IMR-90 (cell line): ENCODE measurements at regions not wholly inside any gene's neighbourhood (a gene's known extent, or its start where the extent isn't known, plus 50 kb on each side); places are given as distances from the start of the nearest gene placed in this dataset.

ENCODE experiments used
- BHLHE40 ChIP-seq: fragments of 150-350 bp; IDR thresholded peaks from 2 replicates; pipeline ENCODE4 v1.6.1; 2016; ENCODE audit warnings: mild to moderate bottlenecking, low read depth, low read length
- CHD1 ChIP-seq: IDR thresholded peaks from 2 replicates; pipeline ENCODE4 v1.6.1; 2012; ENCODE audit warnings: low read depth, low read length, improper control_type of control experiment
- CTCF ChIP-seq: conservative IDR thresholded peaks from 2 replicates; pipeline ENCODE4 v1.5.1; 2012; ENCODE audit warnings: mild to moderate bottlenecking, low read depth, low read length, improper control_type of control experiment
- FOS ChIP-seq: fragments of 150-350 bp; IDR thresholded peaks from 2 replicates; pipeline ENCODE4 v1.6.1; 2016; ENCODE audit warnings: low read depth, low read length
- MAZ ChIP-seq: IDR thresholded peaks from 2 replicates; pipeline ENCODE4 v1.6.1; 2012; ENCODE audit warnings: low read depth, mild to moderate bottlenecking, low read length, improper control_type of control experiment, moderate library complexity, borderline replicate concordance
- MXI1 ChIP-seq: IDR thresholded peaks from 2 replicates; pipeline ENCODE4 v1.6.1; 2012; ENCODE audit warnings: low read depth, mild to moderate bottlenecking, low read length, moderate library complexity, borderline replicate concordance
- POLR2A ChIP-seq: IDR thresholded peaks from 2 replicates; pipeline ENCODE4 v1.6.1; 2012; ENCODE audit warnings: mild to moderate bottlenecking, low read depth, low read length
- RAD21 ChIP-seq: IDR thresholded peaks from 2 replicates; pipeline ENCODE4 v1.6.1; 2012; ENCODE audit warnings: low read length, improper control_type of control experiment
- RCOR1 ChIP-seq: IDR thresholded peaks from 2 replicates; pipeline ENCODE4 v1.6.1; 2012; ENCODE audit warnings: mild to moderate bottlenecking, low read length, improper control_type of control experiment; ENCODE audit not compliant: insufficient replicate concordance
- RFX5 ChIP-seq: IDR thresholded peaks from 2 replicates; pipeline ENCODE4 v1.8.0; 2012; ENCODE audit warnings: low read depth, mild to moderate bottlenecking, low read length, moderate library complexity
- SMC3 ChIP-seq: fragments of 150-350 bp; IDR thresholded peaks from 2 replicates; pipeline ENCODE4 v1.6.1; 2016; ENCODE audit warnings: low read depth, mild to moderate bottlenecking, antibody characterized with exemption, low read length, moderate library complexity
- TF ChIP-seq, protein P1 (sequence below): fragments of 150-350 bp; IDR thresholded peaks from 2 replicates; pipeline ENCODE4 v1.6.1; 2016; ENCODE audit warnings: low read depth, mild to moderate bottlenecking, low read length, moderate library complexity, borderline replicate concordance

GRCh38 chr5:91288118-91288916 is 94.8 kb downstream of the ARRDC3 start:
- no peak for TF ChIP-seq POLR2A
- TF ChIP-seq RAD21 = no peak
- TF ChIP-seq CTCF = no peak
- TF ChIP-seq MAZ = no peak
- TF ChIP-seq RCOR1 = no peak
- TF ChIP-seq RFX5 = no peak
- no peak for TF ChIP-seq MXI1
- TF ChIP-seq, protein P1, sequence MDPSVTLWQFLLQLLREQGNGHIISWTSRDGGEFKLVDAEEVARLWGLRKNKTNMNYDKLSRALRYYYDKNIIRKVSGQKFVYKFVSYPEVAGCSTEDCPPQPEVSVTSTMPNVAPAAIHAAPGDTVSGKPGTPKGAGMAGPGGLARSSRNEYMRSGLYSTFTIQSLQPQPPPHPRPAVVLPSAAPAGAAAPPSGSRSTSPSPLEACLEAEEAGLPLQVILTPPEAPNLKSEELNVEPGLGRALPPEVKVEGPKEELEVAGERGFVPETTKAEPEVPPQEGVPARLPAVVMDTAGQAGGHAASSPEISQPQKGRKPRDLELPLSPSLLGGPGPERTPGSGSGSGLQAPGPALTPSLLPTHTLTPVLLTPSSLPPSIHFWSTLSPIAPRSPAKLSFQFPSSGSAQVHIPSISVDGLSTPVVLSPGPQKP = no peak
- no peak for TF ChIP-seq FOS
- no peak for TF ChIP-seq SMC3
- TF ChIP-seq BHLHE40 = no peak
- no peak for TF ChIP-seq CHD1
